Liver (tissue), 3 donors: ENCODE measurements at regions not wholly inside any gene's neighbourhood (a gene's known extent, or its start where the extent isn't known, plus 50 kb on each side); places are given as distances from the start of the nearest gene placed in this dataset.

Source experiments
- CTCF ChIP-seq: fragments of 150-350 bp; IDR thresholded peaks from 2 replicates; pipeline ENCODE4 v1.5.1; 2017; ENCODE audit warnings: improper control_type of control experiment, low read depth, low read length; ENCODE audit not compliant: missing input control
- RAD21 ChIP-seq, 2 donors: IDR thresholded peaks; 2 replicates each; pipeline ENCODE4 v1.6.1; 2016; ENCODE audit warnings: antibody characterized with exemption in 2 of 2, mild to moderate bottlenecking in 2 of 2
- ZBTB33 ChIP-seq: IDR thresholded peaks from 2 replicates; pipeline ENCODE4 v1.6.1; 2016; ENCODE audit warnings: antibody characterized with exemption
- donor health status: healthy.
- donor health status: healthy.

- TF ChIP-seq CTCF (no peak), ZBTB33 (no peak), RAD21 (IDR thresholded peaks at IDR 0.05) (no peak)
Measured at GRCh38 chr14:26123459-26123858, 474.4 kb downstream of the NOVA1 start.
